ENCODE measurements at regions not wholly inside any gene's neighbourhood (a gene's known extent, or its start where the extent isn't known, plus 50 kb on each side); places are given as distances from the start of the nearest gene placed in this dataset.

- Histone ChIP-seq H3K27me3 (ENCODE audit: control insufficient read depth, insufficient read depth, low read length) (no peaks in the 10 kb centered on the region), H3K36me3 (ENCODE audit: control insufficient read depth, insufficient read depth, low read length) (no peaks in the 10 kb centered on the region), H3K4me3 (ENCODE audit: low read depth, low read length) (no peak overlapping the region)
- ChIA-PET CTCF (no interaction called here), POLR2A (no interaction called here)
- no peak for TF ChIP-seq CTCF (IDR thresholded peaks at IDR 0.05; ENCODE audit: insufficient read depth, low read depth, low read length)
- no peak for DNase-seq (ENCODE audit: low read depth)
Observed at GRCh38 chr19:30319411-30319810, 52.8 kb upstream of the ZNF536 start.

- TF ChIP-seq CTCF (IDR thresholded peaks at IDR 0.05; ENCODE audit: insufficient read depth, low read depth, low read length), result no peak
- ChIA-PET POLR2A (no interaction called here), CTCF (no interaction called here)
- Histone ChIP-seq H3K27me3 (ENCODE audit: control insufficient read depth, insufficient read depth, low read length) (no peaks in the 10 kb centered on the region), H3K36me3 (ENCODE audit: control insufficient read depth, insufficient read depth, low read length) (no peaks in the 10 kb centered on the region), H3K4me3 (ENCODE audit: low read depth, low read length) (no peak overlapping the region)
- no peak for DNase-seq (ENCODE audit: low read depth)
Observed at GRCh38 chr19:30319876-30320275, 52.3 kb upstream of the ZNF536 start.

- no peak for TF ChIP-seq CTCF (IDR thresholded peaks at IDR 0.05; ENCODE audit: insufficient read depth, low read depth, low read length)
- POLR2A ChIA-PET, result no interaction called here
Observed at GRCh38 chr19:30320466-30320865, 51.7 kb upstream of the ZNF536 start.

GRCh38 chr19:30320916-30321315 is 51.3 kb upstream of the ZNF536 start:
- CTCF ChIA-PET, result no interaction called here
- Histone ChIP-seq H3K27me3 (ENCODE audit: control insufficient read depth, insufficient read depth, low read length) (no peaks in the 10 kb centered on the region), H3K36me3 (ENCODE audit: control insufficient read depth, insufficient read depth, low read length) (no peaks in the 10 kb centered on the region)

More at GRCh38 chr19:30320466-30320865, 51.7 kb upstream of the ZNF536 start:
- no peak for DNase-seq (ENCODE audit: low read depth)
- Histone ChIP-seq H3K36me3 (ENCODE audit: control insufficient read depth, insufficient read depth, low read length) (no peaks in the 10 kb centered on the region), H3K4me3 (ENCODE audit: low read depth, low read length) (no peak overlapping the region), H3K27me3 (ENCODE audit: control insufficient read depth, insufficient read depth, low read length) (no peaks in the 10 kb centered on the region)
- CTCF ChIA-PET, result no interaction called here

More at GRCh38 chr19:30320916-30321315, 51.3 kb upstream of the ZNF536 start:
- TF ChIP-seq CTCF (IDR thresholded peaks at IDR 0.05; ENCODE audit: insufficient read depth, low read depth, low read length), result no peak
- POLR2A ChIA-PET, result no interaction called here
- no peak overlapping the region for H3K4me3 ChIP-seq (ENCODE audit: low read depth, low read length)
- DNase-seq (ENCODE audit: low read depth), result no peak
